ENCODE measurements at regions not wholly inside any gene's neighbourhood (a gene's known extent, or its start where the extent isn't known, plus 50 kb on each side); places are given as distances from the start of the nearest gene placed in this dataset.

DNA sequence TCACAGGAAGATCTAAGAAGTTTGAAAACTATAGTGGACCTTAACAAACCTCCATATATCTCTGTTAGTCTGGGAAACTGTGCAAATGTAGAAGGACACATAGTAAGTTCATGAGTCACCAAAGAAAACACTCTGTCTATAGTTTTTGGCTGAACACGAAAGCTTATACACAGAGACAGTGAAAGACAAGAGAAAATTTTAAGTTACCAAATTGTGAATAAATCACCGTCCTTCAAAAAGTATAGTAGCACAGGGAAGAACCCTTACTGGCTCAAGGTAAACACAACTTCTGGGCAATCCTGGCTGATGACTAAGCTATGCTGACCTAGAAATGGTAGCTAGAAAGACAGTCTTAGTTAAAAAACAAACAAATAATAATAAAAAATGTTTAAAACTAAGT lies 1057.9 kb downstream of the AMY1C start:
- no peak for TF ChIP-seq Cebpa-rat (IDR thresholded peaks at IDR 0.05)
- no peaks in the 10 kb centered on the region for H3K36me3 ChIP-seq
- H3K27me3 ChIP-seq, result no peaks in the 10 kb centered on the region
- H3K4me2 ChIP-seq, result no peak overlapping the region
- no peak overlapping the region for H3K27ac ChIP-seq
- peaks cover 0 to 13% (median 7%) of the 10 kb centered on the region in 11 experiments; a peak in 10 of 22 replicates for H3K9me3 ChIP-seq (replicated peaks in 1 of 11)
- H4K20me1 ChIP-seq, result no peaks in the 10 kb centered on the region
- no peaks in the 10 kb centered on the region for H3K4me1 ChIP-seq
- H3K9ac ChIP-seq, result no peak overlapping the region
- H3K4me3 ChIP-seq, result no peak overlapping the region

DNA sequence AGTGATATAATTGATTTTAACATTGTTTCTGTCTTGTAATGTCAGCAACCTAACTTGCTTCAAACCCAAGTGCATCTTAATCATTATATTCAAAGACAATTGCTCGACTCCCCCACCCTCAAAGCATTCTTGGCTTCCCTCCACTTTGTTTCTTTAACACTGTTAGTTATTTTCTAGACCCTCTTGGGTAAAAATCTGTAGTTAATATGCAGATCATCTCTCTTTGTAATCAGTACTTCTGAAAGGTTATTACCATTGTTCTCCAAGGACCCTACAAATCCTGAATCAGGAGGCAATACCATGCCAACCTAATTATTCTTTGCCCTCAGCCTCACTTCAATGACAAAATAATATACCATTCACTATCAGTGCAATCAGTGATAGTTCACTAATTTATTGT lies 1075.7 kb downstream of the AMY1C start:
- H3K36me3 ChIP-seq, result no peaks in the 10 kb centered on the region
- H3K9me3 ChIP-seq (replicated peaks in 1 of 11), result no peaks in the 10 kb centered on the region
- H3K27ac ChIP-seq, result no peak overlapping the region
- no peak for TF ChIP-seq Cebpa-rat (IDR thresholded peaks at IDR 0.05)
- no peak overlapping the region for H3K4me2 ChIP-seq
- H3K27me3 ChIP-seq, result no peaks in the 10 kb centered on the region
- H3K9ac ChIP-seq, result no peak overlapping the region
- no peaks in the 10 kb centered on the region for H4K20me1 ChIP-seq
- no peaks in the 10 kb centered on the region for H3K4me1 ChIP-seq
- no peak overlapping the region for H3K4me3 ChIP-seq

DNA sequence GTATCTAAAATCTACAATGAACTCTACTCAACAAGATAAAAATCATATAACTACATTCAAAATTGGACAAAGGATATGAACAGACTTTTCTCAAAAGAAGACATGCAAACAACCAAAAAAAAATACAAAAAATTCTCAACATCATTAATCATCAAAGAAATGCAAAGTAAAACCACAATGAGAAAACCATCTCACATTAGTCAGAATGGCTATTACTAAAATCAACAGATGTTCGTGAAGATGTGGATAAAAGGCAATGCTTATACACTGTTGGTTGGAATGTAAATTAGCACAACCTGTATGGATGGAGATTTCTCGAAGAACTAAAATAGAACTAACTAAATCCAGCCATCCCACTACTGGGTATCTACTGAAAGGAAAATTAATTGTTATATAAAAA lies 1080.8 kb downstream of the AMY1C start:
- Histone ChIP-seq H3K36me3 (no peaks in the 10 kb centered on the region), H3K27me3 (no peaks in the 10 kb centered on the region), H3K4me3 (no peak overlapping the region), H3K27ac (no peak overlapping the region), H3K4me1 (no peaks in the 10 kb centered on the region), H4K20me1 (no peaks in the 10 kb centered on the region), H3K9me3 (replicated peaks in 1 of 11) (peaks cover 0 to 23% (median 9%) of the 10 kb centered on the region in 11 experiments; a peak in 11 of 22 replicates), H3K9ac (no peak overlapping the region), H3K4me2 (no peak overlapping the region)
- TF ChIP-seq Cebpa-rat (IDR thresholded peaks at IDR 0.05), result no peak

DNA sequence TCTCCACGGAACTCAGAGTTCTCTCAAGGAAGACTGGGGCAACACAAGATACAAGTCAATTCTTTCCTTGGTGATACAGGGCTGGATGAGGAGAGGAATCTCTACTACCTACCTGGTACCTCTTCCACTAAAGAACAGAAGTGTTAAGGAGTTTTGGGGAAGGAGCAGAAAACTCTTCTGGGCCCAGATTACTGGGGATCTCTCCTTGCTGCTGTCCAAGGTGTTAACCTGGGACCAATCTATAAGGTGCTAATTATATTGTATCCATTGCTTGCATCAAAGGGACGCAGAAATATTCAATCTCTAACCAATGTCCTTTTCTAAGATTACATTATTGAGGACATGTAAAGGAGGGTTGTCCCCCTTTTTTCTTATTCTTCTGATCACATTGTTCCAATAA lies 1102.5 kb downstream of the AMY1C start:
- Histone ChIP-seq H3K4me1 (peaks cover 0 to 10% (median 0%) of the 10 kb centered on the region in 10 experiments; a peak in 6 of 20 replicates), H3K9ac (no peak overlapping the region), H4K20me1 (no peaks in the 10 kb centered on the region), H3K4me3 (no peak overlapping the region), H3K9me3 (replicated peaks in 1 of 11) (peaks cover 3 to 20% (median 14%) of the 10 kb centered on the region in 11 experiments; a peak in 17 of 22 replicates), H3K36me3 (no peaks in the 10 kb centered on the region), H3K4me2 (no peak overlapping the region), H3K27ac (no peak overlapping the region), H3K27me3 (no peaks in the 10 kb centered on the region)
- TF ChIP-seq Cebpa-rat (IDR thresholded peaks at IDR 0.05), result no peak

DNA sequence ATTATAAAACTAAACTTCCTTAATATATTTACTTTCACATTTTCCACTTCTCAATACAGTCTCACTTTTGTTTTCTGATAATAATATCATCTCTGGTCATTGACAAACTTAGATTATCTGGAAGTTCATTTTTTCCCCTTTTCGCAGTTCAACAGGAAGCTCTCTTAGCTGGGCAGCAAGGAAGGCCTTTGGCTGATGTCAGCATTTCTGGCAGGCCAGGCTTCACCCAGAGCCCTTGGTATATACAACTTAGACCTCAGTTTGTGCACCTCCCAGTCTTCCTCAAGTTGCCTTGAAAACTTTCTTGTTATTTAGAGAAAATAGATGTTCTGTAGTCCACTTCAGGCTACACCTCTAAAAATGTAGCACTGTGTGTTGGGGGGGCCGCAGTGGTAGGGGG lies 1103.6 kb downstream of the AMY1C start:
- TF ChIP-seq Cebpa-rat (IDR thresholded peaks at IDR 0.05), result no peak
- Histone ChIP-seq H3K36me3 (0 out of 22 replicates have a peak, but pooled peaks cover 0 to 10% (median 0%) of the 10 kb centered on the region in 11 experiments), H3K4me2 (peak overlapping the region in 3 of 11 experiments; percentile 3 to 48 (median 13); a peak in 2 of 22 replicates), H3K27me3 (no peaks in the 10 kb centered on the region), H4K20me1 (no peaks in the 10 kb centered on the region), H3K27ac (no peak overlapping the region), H3K9ac (no peak overlapping the region), H3K4me3 (no peak overlapping the region), H3K9me3 (replicated peaks in 1 of 11) (peaks cover 14 to 32% (median 25%) of the 10 kb centered on the region in 11 experiments; a peak in 21 of 22 replicates), H3K4me1 (peaks cover 0 to 10% (median 0%) of the 10 kb centered on the region in 10 experiments; a peak in 6 of 20 replicates)

DNA sequence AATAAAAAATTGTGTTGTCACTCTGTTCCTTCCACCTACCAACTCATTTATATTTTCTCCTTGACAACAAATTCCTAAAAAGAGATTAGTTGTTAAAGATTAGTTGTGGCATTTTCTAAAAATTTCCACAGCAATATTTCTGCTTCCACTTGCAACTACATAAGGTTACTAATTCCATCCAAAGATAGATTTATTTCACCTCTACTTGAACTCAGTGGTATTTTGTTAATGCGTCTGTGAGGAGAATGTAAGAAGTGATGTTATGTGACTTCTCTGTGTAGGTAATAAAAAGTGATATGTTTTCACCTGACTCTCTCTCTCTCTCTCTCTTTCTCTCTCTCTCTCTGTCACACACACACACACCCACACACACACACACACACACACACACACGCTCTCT lies 1104.8 kb downstream of the AMY1C start:
- no peak overlapping the region for H3K4me2 ChIP-seq
- no peak overlapping the region for H3K9ac ChIP-seq
- H3K27me3 ChIP-seq, result no peaks in the 10 kb centered on the region
- no peak overlapping the region for H3K27ac ChIP-seq
- peaks cover 0 to 10% (median 0%) of the 10 kb centered on the region in 10 experiments; a peak in 6 of 20 replicates for H3K4me1 ChIP-seq
- peaks cover 18 to 43% (median 32%) of the 10 kb centered on the region in 11 experiments for H3K9me3 ChIP-seq (replicated peaks in 1 of 11)
- H3K36me3 ChIP-seq, result 0 out of 22 replicates have a peak, but pooled peaks cover 0 to 11% (median 0%) of the 10 kb centered on the region in 11 experiments
- H3K4me3 ChIP-seq, result no peak overlapping the region
- TF ChIP-seq Cebpa-rat (IDR thresholded peaks at IDR 0.05), result no peak
- no peaks in the 10 kb centered on the region for H4K20me1 ChIP-seq

DNA sequence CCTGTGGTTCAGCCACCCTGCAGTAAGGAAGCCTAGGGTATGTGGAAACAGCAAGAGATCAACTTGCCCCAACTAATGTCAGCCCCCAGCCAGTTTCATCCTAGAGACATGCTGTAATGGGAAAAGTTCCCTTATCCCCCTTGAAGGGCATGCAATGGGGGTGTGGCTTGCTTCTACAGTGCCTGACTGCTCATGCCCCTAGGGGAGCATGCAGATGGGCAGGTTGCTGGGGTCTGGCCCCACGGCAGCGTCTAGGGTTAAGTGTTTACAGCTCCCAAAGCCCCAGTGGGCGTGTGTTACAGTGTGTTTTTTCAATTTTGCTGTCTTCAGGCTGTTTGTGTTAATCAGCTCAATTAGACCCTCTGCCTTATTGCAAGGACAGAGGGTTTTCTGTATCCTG lies 1105.9 kb downstream of the AMY1C start:
- Histone ChIP-seq H3K4me2 (no peak overlapping the region), H3K4me1 (peaks cover 0 to 10% (median 0%) of the 10 kb centered on the region in 10 experiments; a peak in 6 of 20 replicates)

DNA sequence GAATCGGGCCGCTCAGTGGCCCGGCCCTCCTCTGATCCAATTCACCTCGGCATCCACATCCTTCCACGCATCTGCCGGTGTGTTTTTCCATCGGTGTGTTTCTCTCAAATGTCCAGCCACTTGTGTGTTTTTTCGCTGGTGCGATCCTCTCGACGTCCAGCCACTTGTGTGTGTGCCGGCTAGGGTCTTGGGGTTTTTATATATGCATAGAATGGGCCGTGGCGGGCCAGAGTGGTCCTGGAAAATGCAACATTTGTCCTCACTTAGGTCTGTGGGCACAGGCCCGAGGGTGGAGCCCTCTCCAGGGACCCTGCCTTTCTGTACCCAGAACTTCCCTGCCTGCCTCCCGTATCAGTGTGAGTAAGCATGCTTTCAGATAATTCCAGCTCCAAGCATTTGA lies 1106.4 kb downstream of the AMY1C start:
- Histone ChIP-seq H3K27me3 (no peaks in the 10 kb centered on the region), H4K20me1 (no peaks in the 10 kb centered on the region), H3K27ac (no peak overlapping the region), H3K4me1 (peaks cover 0 to 10% (median 0%) of the 10 kb centered on the region in 10 experiments; a peak in 6 of 20 replicates), H3K9me3 (replicated peaks in 1 of 11) (peaks cover 31 to 54% (median 46%) of the 10 kb centered on the region in 11 experiments), H3K9ac (no peak overlapping the region), H3K4me2 (no peak overlapping the region), H3K4me3 (no peak overlapping the region), H3K36me3 (peaks cover 0 to 11% (median 0%) of the 10 kb centered on the region in 11 experiments; a peak in 1 of 22 replicates)
- no peak for TF ChIP-seq Cebpa-rat (IDR thresholded peaks at IDR 0.05)

More for the DNA sequence above, 1105.9 kb downstream of the AMY1C start:
- H3K9ac ChIP-seq, result no peak overlapping the region
- H3K27ac ChIP-seq, result no peak overlapping the region
- H3K36me3 ChIP-seq, result peaks cover 0 to 11% (median 0%) of the 10 kb centered on the region in 11 experiments; a peak in 1 of 22 replicates
- H3K4me3 ChIP-seq, result no peak overlapping the region
- peaks cover 28 to 48% (median 42%) of the 10 kb centered on the region in 11 experiments for H3K9me3 ChIP-seq (replicated peaks in 1 of 11)
- H3K27me3 ChIP-seq, result no peaks in the 10 kb centered on the region
- no peaks in the 10 kb centered on the region for H4K20me1 ChIP-seq
- no peak for TF ChIP-seq Cebpa-rat (IDR thresholded peaks at IDR 0.05)

DNA sequence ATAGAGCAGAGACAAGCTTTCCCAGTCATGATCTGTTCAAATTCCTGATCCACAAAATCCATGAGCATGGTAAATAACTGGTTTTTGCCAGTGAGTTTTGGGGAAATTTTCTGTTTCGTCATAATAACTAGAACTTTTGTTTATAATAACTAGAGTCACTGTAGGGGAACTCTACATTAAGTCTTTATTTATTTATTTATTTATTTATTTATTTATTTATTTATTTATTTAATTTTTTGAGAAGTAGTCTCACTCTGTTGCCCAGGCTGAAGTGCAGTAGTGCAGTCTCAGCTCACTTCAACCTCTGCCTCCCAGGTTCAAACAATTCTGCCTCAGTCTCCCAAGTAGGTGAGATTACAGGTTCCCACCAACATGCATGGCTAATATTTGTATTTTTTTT lies 1106.8 kb downstream of the AMY1C start:
- no peak for TF ChIP-seq Cebpa-rat (IDR thresholded peaks at IDR 0.05)
- Histone ChIP-seq H3K27me3 (no peaks in the 10 kb centered on the region), H3K4me1 (peaks cover 0 to 10% (median 0%) of the 10 kb centered on the region in 10 experiments; a peak in 6 of 20 replicates), H3K36me3 (peaks cover 0 to 11% (median 0%) of the 10 kb centered on the region in 11 experiments; a peak in 1 of 22 replicates), H3K9ac (no peak overlapping the region), H3K4me2 (no peak overlapping the region), H3K27ac (no peak overlapping the region), H4K20me1 (no peaks in the 10 kb centered on the region), H3K4me3 (no peak overlapping the region), H3K9me3 (replicated peaks in 1 of 11) (peaks cover 31 to 58% (median 50%) of the 10 kb centered on the region in 11 experiments)
